Fibroblast of pulmonary artery (primary cell): ENCODE measurements at regions not wholly inside any gene's neighbourhood (a gene's known extent, or its start where the extent isn't known, plus 50 kb on each side); places are given as distances from the start of the nearest gene placed in this dataset.

Experiments
- DNase-seq: peaks from one replicate; pipeline ENCODE4 v3.0.0-alpha.2; 2010; ENCODE audit warnings: low read depth
- H3K4me3 ChIP-seq: replicated peaks from 2 replicates; pipeline ENCODE4 v1.5.1; 2011; ENCODE audit warnings: low read depth, mild to moderate bottlenecking, control low read depth, low read length, moderate library complexity
- TF ChIP-seq, protein P1 (sequence below): IDR thresholded peaks from 2 replicates; pipeline ENCODE4 v1.5.1; 2011; ENCODE audit warnings: mild to moderate bottlenecking, control low read depth, low read length, inconsistent platforms; ENCODE audit errors: missing control alignments

- TF ChIP-seq, protein P1, sequence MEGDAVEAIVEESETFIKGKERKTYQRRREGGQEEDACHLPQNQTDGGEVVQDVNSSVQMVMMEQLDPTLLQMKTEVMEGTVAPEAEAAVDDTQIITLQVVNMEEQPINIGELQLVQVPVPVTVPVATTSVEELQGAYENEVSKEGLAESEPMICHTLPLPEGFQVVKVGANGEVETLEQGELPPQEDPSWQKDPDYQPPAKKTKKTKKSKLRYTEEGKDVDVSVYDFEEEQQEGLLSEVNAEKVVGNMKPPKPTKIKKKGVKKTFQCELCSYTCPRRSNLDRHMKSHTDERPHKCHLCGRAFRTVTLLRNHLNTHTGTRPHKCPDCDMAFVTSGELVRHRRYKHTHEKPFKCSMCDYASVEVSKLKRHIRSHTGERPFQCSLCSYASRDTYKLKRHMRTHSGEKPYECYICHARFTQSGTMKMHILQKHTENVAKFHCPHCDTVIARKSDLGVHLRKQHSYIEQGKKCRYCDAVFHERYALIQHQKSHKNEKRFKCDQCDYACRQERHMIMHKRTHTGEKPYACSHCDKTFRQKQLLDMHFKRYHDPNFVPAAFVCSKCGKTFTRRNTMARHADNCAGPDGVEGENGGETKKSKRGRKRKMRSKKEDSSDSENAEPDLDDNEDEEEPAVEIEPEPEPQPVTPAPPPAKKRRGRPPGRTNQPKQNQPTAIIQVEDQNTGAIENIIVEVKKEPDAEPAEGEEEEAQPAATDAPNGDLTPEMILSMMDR = no peak
- H3K4me3 ChIP-seq = no peak overlapping the region
- no peak for DNase-seq
These were observed 85.3 kb downstream of the TYW3 start for GRCh38 chr1:74818241-74818640.

DNA sequence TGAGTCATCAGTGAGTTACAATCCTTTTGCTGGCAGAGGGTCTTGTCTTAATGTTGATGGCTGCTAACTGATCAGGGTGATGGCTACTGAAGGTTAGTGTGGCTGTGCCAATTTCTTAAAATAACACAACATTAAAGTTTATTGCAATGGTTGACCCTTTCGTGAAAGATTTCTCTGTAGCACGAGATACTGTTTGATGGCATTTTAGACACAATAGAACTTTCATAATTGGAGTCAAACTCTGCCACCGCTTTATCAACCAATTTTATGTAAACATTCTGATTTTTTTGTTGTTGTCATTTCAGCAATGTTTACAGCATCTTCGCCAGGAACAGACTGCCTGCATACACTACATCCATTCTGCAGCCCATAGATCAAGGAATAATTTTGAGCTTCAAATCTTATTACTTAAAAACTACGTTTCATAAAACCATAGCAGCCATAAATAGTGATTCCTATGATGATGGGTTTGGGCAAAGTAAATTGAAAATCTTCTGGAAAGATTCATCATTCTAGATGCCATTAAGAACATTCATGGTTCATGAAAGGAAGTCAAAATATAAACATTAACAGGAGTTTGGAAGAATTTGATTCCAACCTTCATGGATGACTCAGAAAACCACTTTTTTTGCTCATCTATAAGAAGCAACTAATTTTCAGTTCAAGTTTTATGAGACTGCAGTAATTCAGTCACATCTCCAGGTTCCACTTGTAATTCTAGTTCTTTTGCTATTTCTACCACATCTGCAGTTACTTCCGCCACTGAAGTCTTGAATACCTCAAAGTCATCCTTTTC is 85.9 kb downstream of the TYW3 start:
- DNase-seq = no peak
- H3K4me3 ChIP-seq = no peak overlapping the region
- TF ChIP-seq, protein P1 = no peak

GRCh38 chr1:74822851-74823401 is 90.0 kb downstream of the TYW3 start:
- no peak for DNase-seq
- TF ChIP-seq, protein P1 = no peak
- no peak overlapping the region for H3K4me3 ChIP-seq

GRCh38 chr1:74824497-74825107 is 91.7 kb downstream of the TYW3 start:
- H3K4me3 ChIP-seq = no peak overlapping the region
- no peak for DNase-seq
- TF ChIP-seq, protein P1 = no peak

DNA sequence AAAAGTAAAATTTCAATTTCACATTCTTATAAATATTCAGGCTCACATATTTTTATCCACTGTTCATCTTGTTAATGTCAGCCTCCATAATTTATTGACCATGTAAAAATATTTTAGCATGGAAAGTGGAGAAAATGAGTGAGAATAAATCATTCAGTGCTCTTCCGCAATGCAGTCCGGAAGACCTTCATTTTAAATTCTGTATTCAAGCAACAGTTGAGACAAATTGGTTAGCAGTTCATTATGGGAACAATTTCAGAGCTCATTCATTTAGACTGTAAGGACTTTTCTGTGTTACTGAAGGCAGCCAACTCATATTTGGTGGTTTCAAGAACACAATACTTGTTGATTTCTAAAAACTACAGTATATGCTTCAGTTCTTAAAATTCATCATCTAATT is 97.8 kb downstream of the TYW3 start:
- DNase-seq = no peak

DNA sequence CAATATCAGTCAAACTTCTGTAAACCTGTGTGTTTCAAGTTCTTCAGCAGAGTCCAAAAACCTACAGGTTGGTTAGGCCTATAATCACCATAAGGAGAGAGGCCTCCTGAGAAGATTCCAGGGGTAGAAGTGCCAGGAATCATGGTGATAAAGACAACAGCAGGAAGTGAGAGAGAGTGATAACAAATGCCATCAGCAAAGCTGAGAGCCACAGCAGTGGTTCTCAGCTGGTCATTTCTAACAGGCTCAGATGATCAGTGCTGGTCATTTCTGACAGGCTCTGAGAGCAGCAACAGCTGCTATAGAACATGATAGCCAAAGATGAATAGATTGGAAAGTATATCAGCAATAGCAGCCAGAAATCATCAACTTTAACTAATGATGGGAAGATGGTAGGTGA is 101.3 kb downstream of the TYW3 start:
- TF ChIP-seq, protein P1 = no peak
- H3K4me3 ChIP-seq = no peak overlapping the region
- DNase-seq = no peak

More for the DNA sequence above, 97.8 kb downstream of the TYW3 start:
- H3K4me3 ChIP-seq = no peak overlapping the region
- TF ChIP-seq, protein P1 = no peak
